GM12864 (cell line): ENCODE measurements at regions not wholly inside any gene's neighbourhood (a gene's known extent, or its start where the extent isn't known, plus 50 kb on each side); places are given as distances from the start of the nearest gene placed in this dataset.

Experiments used
- DNase-seq: peaks from one replicate; pipeline ENCODE4 v3.0.0-alpha.2; 2011; ENCODE audit warnings: low read depth
- H3K4me3 ChIP-seq: 2 replicates; pipeline ENCODE4 v1.5.1; 2011; ENCODE audit warnings: mild to moderate bottlenecking, low read depth, low read length, control low read depth
- CTCF ChIP-seq: IDR thresholded peaks from 2 replicates; pipeline ENCODE4 v1.5.1; 2011; ENCODE audit warnings: low read depth, mild to moderate bottlenecking, moderate library complexity, low read length, control low read depth, inconsistent platforms; ENCODE audit errors: missing control alignments

GRCh38 chr12:105947906-105948305 lies 190.8 kb downstream of the NUAK1 start:
- H3K4me3 ChIP-seq = no peak overlapping the region
- TF ChIP-seq CTCF = no peak
- no peak for DNase-seq

GRCh38 chr12:105948331-105948730 lies 190.4 kb downstream of the NUAK1 start:
- H3K4me3 ChIP-seq = no peak overlapping the region
- no peak for DNase-seq
- TF ChIP-seq CTCF = no peak

GRCh38 chr12:105949391-105949790 lies 189.4 kb downstream of the NUAK1 start:
- no peak for TF ChIP-seq CTCF

GRCh38 chr12:105951732-105952131 lies 187.0 kb downstream of the NUAK1 start:
- no peak overlapping the region for H3K4me3 ChIP-seq
- no peak for DNase-seq
- TF ChIP-seq CTCF = no peak

More at GRCh38 chr12:105949391-105949790, 189.4 kb downstream of the NUAK1 start:
- no peak for DNase-seq
- H3K4me3 ChIP-seq = no peak overlapping the region

- no peak for DNase-seq
- no peak overlapping the region for H3K4me3 ChIP-seq
- TF ChIP-seq CTCF = no peak
Observed at GRCh38 chr12:105954951-105955931, 183.5 kb downstream of the NUAK1 start.

- H3K4me3 ChIP-seq = no peak overlapping the region
- no peak for DNase-seq
- no peak for TF ChIP-seq CTCF
Observed at GRCh38 chr12:105955976-105956375, 182.8 kb downstream of the NUAK1 start.
